IMR-90 (cell line): ENCODE measurements at regions not wholly inside any gene's neighbourhood (a gene's known extent, or its start where the extent isn't known, plus 50 kb on each side); places are given as distances from the start of the nearest gene placed in this dataset.

Experiments
- ATAC-seq: fragments of 200-7000 bp; cut with Tn5 transposase; 2 replicates; pipeline ENCODE4 v1.9.1; 2020; ENCODE audit warnings: low read depth, mild to moderate bottlenecking, moderate library complexity
- BruUV-seq: library from RNA; stranded (reverse); fragments of 400-500 nt; replicated peaks from 2 replicates; lab custom pipeline; 2021; lab: Mats Ljungman, UMichigan
- CTCF ChIA-PET: fragments of 300-600 bp; formaldehyde crosslinking; extraction: SDS; loops from one replicate; lab custom pipeline; 2021; ENCODE audit warnings: antibody characterized with exemption; lab: Yijun Ruan, JAX
- POLR2A ChIA-PET: fragments of 300-600 bp; sonication (Branson Sonifier 250); formaldehyde crosslinking; loops from one replicate; lab custom pipeline; 2022; ENCODE audit warnings: antibody characterized with exemption; ENCODE audit not compliant: unreplicated experiment; lab: Charles Lee
- DNase-seq: peaks from one replicate; pipeline ENCODE4 v3.0.0; 2013
- H2AFZ ChIP-seq: replicated peaks from 2 replicates; pipeline ENCODE3; 2013; ENCODE audit warnings: low read length, mild to moderate bottlenecking; ENCODE audit not compliant: poor library complexity
- H2AK5ac ChIP-seq: 2 replicates; pipeline ENCODE4 v1.6.1; 2013; ENCODE audit warnings: low read depth, low read length, inconsistent platforms
- H2AK9ac ChIP-seq: replicated peaks from 2 replicates; pipeline ENCODE3; 2013; ENCODE audit warnings: mild to moderate bottlenecking, low read depth, low read length, moderate library complexity; ENCODE audit not compliant: poor library complexity
- H2BK120ac ChIP-seq: 2 replicates; pipeline ENCODE4 v1.6.1; 2013; ENCODE audit warnings: low read depth, low read length, inconsistent platforms
- H2BK15ac ChIP-seq: 3 replicates; pipeline ENCODE4 v1.6.1; 2013; ENCODE audit warnings: low read depth, low read length, inconsistent platforms
- H2BK20ac ChIP-seq: 2 replicates; pipeline ENCODE4 v1.6.1; 2013; ENCODE audit warnings: low read depth, mild to moderate bottlenecking, inconsistent platforms, low read length, moderate library complexity
- H2BK5ac ChIP-seq: 2 replicates; pipeline ENCODE4 v1.6.1; 2013; ENCODE audit warnings: mild to moderate bottlenecking, low read depth, low read length, inconsistent platforms; ENCODE audit not compliant: poor library complexity, severe bottlenecking
- H3K14ac ChIP-seq: replicated peaks from 2 replicates; pipeline ENCODE4 v1.6.1; 2013; ENCODE audit warnings: low read depth, low read length, inconsistent platforms
- H3K18ac ChIP-seq: 2 replicates; pipeline ENCODE4 v1.6.1; 2013; ENCODE audit warnings: low read depth, low read length, control low read depth
- H3K23ac ChIP-seq: 2 replicates; pipeline ENCODE4 v1.6.1; 2013; ENCODE audit warnings: low read depth, low read length, inconsistent platforms
- H3K27ac ChIP-seq: 2 replicates; pipeline ENCODE4 v1.5.1; 2013; ENCODE audit warnings: mild to moderate bottlenecking, control low read depth, low read length; ENCODE audit not compliant: insufficient read depth
- H3K27me3 ChIP-seq: 2 replicates; pipeline ENCODE4 v1.6.1; 2013; ENCODE audit warnings: low read length; ENCODE audit not compliant: control insufficient read depth, insufficient read depth
- H3K36me3 ChIP-seq: 2 replicates; pipeline ENCODE4 v1.6.1; 2013; ENCODE audit warnings: low read length, mixed read lengths; ENCODE audit not compliant: control insufficient read depth, insufficient read depth
- H3K4ac ChIP-seq: 2 replicates; pipeline ENCODE4 v1.6.1; 2013; ENCODE audit warnings: low read depth, low read length, inconsistent platforms
- H3K4me1 ChIP-seq: 2 replicates; pipeline ENCODE4 v1.6.1; 2013; ENCODE audit warnings: low read length, mixed read lengths; ENCODE audit not compliant: control insufficient read depth, insufficient read depth
- H3K4me2 ChIP-seq: 2 replicates; pipeline ENCODE4 v1.6.1; 2013; ENCODE audit warnings: low read depth, mild to moderate bottlenecking, control low read depth, low read length, moderate library complexity
- H3K4me3 ChIP-seq: 2 replicates; pipeline ENCODE4 v1.5.1; 2013; ENCODE audit warnings: low read depth, mild to moderate bottlenecking, control low read depth, low read length, moderate library complexity; ENCODE audit not compliant: insufficient read depth
- H3K56ac ChIP-seq: 2 replicates; pipeline ENCODE4 v1.6.1; 2013; ENCODE audit warnings: low read length, inconsistent platforms; ENCODE audit not compliant: insufficient read depth; ENCODE audit errors: extremely low read depth
- H3K79me1 ChIP-seq, 2 experiments: 2 replicates each; pipeline ENCODE4 v1.6.1; 2013; ENCODE audit warnings: low read length in 2 of 2, inconsistent platforms in 1 of 2, low read depth in 1 of 2
- H3K9ac ChIP-seq: 2 replicates; pipeline ENCODE4 v1.6.1; 2013; ENCODE audit warnings: low read depth, low read length, control low read depth
- H3K9me1 ChIP-seq: 2 replicates; pipeline ENCODE4 v1.6.1; 2013; ENCODE audit warnings: low read length, inconsistent platforms; ENCODE audit not compliant: insufficient read depth
- H3K9me3 ChIP-seq: 2 replicates; pipeline ENCODE4 v1.6.1; 2013; ENCODE audit warnings: low read length; ENCODE audit not compliant: control insufficient read depth, insufficient read depth
- H4K20me1 ChIP-seq: 2 replicates; pipeline ENCODE4 v1.6.1; 2013; ENCODE audit warnings: low read length, inconsistent platforms; ENCODE audit not compliant: insufficient read depth
- H4K5ac ChIP-seq: 2 replicates; pipeline ENCODE4 v1.6.1; 2013; ENCODE audit warnings: mild to moderate bottlenecking, low read depth, low read length, control low read depth
- H4K8ac ChIP-seq, 2 experiments: 2 replicates each; pipeline ENCODE4 v1.6.1; 2013; ENCODE audit warnings: low read depth in 2 of 2, low read length in 2 of 2, control low read depth in 1 of 2, inconsistent platforms in 1 of 2
- H4K91ac ChIP-seq: 2 replicates; pipeline ENCODE4 v1.6.1; 2013; ENCODE audit warnings: low read depth, low read length, inconsistent platforms; ENCODE audit not compliant: insufficient read depth
- CEBPB ChIP-seq: IDR thresholded peaks from 2 replicates; pipeline ENCODE4 v1.6.1; 2012; ENCODE audit warnings: low read depth, low read length, improper control_type of control experiment
- MAFK ChIP-seq: IDR thresholded peaks from 2 replicates; pipeline ENCODE4 v1.6.1; 2012; ENCODE audit warnings: low read depth, low read length, improper control_type of control experiment
- MXI1 ChIP-seq: IDR thresholded peaks from 2 replicates; pipeline ENCODE4 v1.6.1; 2012; ENCODE audit warnings: low read depth, mild to moderate bottlenecking, low read length, moderate library complexity, borderline replicate concordance
- NFE2L2 ChIP-seq: fragments of 150-350 bp; IDR thresholded peaks from 2 replicates; pipeline ENCODE4 v1.6.1; 2016; ENCODE audit warnings: low read depth, mild to moderate bottlenecking, low read length
- WGBS, 2 experiments: methylation state at CpG; one replicate each; pipeline versions ENCODE4 v1.1.5 to v1.1.7; 2013; ENCODE audit warnings: missing lambda C conversion rate in 2 of 2; ENCODE audit not compliant: insufficient read length in 1 of 2; ENCODE audit errors: extremely low coverage in 2 of 2; 5-methylcytosine and 5-hydroxymethylcytosine counted together
- dilution Hi-C: fragments of 300-500 bp; cut with HindIII; formaldehyde crosslinking; loops from one replicate; pipeline ENCODE4 v1.14.3; 2018; ENCODE audit warnings: low sequenced_read_pairs; ENCODE audit not compliant: unreplicated experiment
- in situ Hi-C: fragments of 300-500 bp; cut with MboI; formaldehyde crosslinking; loops from 3 replicates; pipeline ENCODE4 v1.14.3; 2019; ENCODE audit warnings: low sequenced_read_pairs, inconsistent platforms, mixed read lengths
- intact Hi-C: fragments of 100-400 bp; cut with micrococcal nuclease; formaldehyde crosslinking; loops from 2 replicates; pipeline ENCODE4 v1.10.0; 2022

DNA sequence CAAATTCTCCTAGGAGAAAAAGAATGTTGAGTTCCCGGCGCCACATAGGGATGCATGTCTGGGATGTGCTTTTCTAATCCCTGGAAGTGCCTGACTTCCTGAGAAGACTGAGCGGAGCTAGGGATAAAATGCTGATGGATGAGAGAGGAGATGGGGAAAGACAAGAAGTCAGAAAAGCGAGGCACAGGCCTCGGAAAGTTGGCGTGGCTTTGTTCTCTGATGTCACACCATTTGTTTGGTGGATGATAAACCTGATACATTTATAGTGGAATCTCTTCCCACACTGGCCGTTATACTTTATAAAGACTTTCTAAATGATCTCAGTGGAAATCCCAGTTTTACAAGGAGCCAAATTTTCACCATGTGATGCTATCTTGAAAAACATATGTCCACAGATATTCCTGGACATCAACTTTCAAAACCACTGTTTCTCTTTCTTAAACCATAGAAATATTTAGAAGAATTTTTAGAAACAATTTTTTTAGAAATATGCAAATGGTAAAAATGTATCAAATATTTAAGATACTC is 188.8 kb upstream of the SVIL start:
- BruUV-seq = no TSS peak
- CTCF ChIA-PET = no interaction called here
- Histone ChIP-seq H3K18ac (no peak overlapping the region), H2AFZ (no peak overlapping the region), H4K8ac (no peak overlapping the region), H3K27me3 (peaks cover 2% of the 10 kb centered on the region; the same call in 1 of the 2 replicates), H4K5ac (no peak overlapping the region), H2AK5ac (no peak overlapping the region), H2AK9ac (no peak overlapping the region), H3K4me3 (no peak overlapping the region), H3K9me1 (no peaks in the 10 kb centered on the region), H3K4me1 (no peaks in the 10 kb centered on the region), H2BK20ac (no peak overlapping the region), H2BK120ac (no peak overlapping the region), H3K23ac (no peak overlapping the region), H4K91ac (no peak overlapping the region), H3K79me1 (no peaks in the 10 kb centered on the region), H4K20me1 (no peaks in the 10 kb centered on the region), H3K9me3 (no peaks in the 10 kb centered on the region), H2BK15ac (no peak overlapping the region), H3K4ac (no peak overlapping the region), H2BK5ac (no peak overlapping the region), H3K14ac (no peak overlapping the region), H3K4me2 (no peak overlapping the region), H3K36me3 (no peaks in the 10 kb centered on the region), H3K9ac (no peak overlapping the region), H3K27ac (no peak overlapping the region), H3K56ac (no peak overlapping the region)
- ATAC-seq (no peak), DNase-seq (no peak)
- POLR2A ChIA-PET = no interaction called here
- intact Hi-C loops (no loop called here), dilution Hi-C loops (no loop called here), in situ Hi-C loops (no loop called here)
- 100% methylated on average over 1 of the region's 7 CpGs; no CpG with 5 or more reads in 1 of the 2 experiments for WGBS, 2 experiments
- TF ChIP-seq MAFK (no peak), CEBPB (no peak), NFE2L2 (no peak), MXI1 (no peak)
